HEK293T (cell line): ENCODE measurements at regions not wholly inside any gene's neighbourhood (a gene's known extent, or its start where the extent isn't known, plus 50 kb on each side); places are given as distances from the start of the nearest gene placed in this dataset.

Source experiments
- FOXM1 ChIP-seq: fragments of 450-650 bp; IDR thresholded peaks from 2 replicates; pipeline ENCODE4 v1.6.1; 2017; ENCODE audit warnings: mild to moderate bottlenecking, borderline replicate concordance
- NFRKB ChIP-seq: fragments of 450-650 bp; IDR thresholded peaks from 2 replicates; pipeline ENCODE4 v1.6.1; 2016; ENCODE audit warnings: mild to moderate bottlenecking, moderate library complexity
- SP1 ChIP-seq: fragments of 450-650 bp; IDR thresholded peaks from 2 replicates; pipeline ENCODE4 v1.6.1; 2017
- TARDBP ChIP-seq: fragments of 450-650 bp; IDR thresholded peaks from 2 replicates; pipeline ENCODE4 v1.6.1; 2016

DNA sequence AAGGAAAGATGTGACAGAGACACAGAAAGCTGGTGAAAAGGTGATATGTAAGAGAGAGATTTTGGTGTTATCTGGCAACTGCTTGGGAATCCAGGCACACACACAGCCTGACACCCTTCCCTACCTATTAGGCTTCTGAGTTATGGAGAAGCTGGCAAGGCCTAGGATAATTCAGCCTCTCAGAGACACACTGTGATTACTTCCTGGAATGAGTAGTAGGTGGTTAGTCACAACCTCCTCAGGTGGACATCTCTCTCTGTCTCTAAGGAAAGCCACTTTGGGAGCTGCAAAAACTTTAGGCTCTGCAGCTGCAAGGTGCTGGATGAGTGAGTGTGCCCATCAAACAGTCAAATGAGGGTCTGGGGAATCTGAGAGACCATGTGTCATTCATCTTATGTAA lies 201.9 kb downstream of the PDCD6IP start:
- TF ChIP-seq NFRKB (no peak), FOXM1 (no peak), SP1 (no peak), TARDBP (no peak)
